ENCODE measurements at regions not wholly inside any gene's neighbourhood (a gene's known extent, or its start where the extent isn't known, plus 50 kb on each side); places are given as distances from the start of the nearest gene placed in this dataset.

GRCh38 chr6:121925534-121926255, 473.8 kb upstream of the HSF2 start:
- Histone ChIP-seq H3K9me3 (ENCODE audit: control insufficient read depth, insufficient read depth, low read length) (no peaks in the 10 kb centered on the region), H3K4me3 (ENCODE audit: low read depth, low read length) (no peak overlapping the region), H3K27ac (ENCODE audit: low read depth, low read length) (no peak overlapping the region), H3K27me3 (ENCODE audit: control insufficient read depth, insufficient read depth, low read length) (no peaks in the 10 kb centered on the region)
- ChIA-PET POLR2A (no interaction called here), CTCF (no interaction called here)
- no peak for TF ChIP-seq CTCF (IDR thresholded peaks at IDR 0.05; ENCODE audit: low read depth, low read length)
- no peak for DNase-seq (ENCODE audit: low read depth, low spot score)

GRCh38 chr6:121929301-121929700, 470.2 kb upstream of the HSF2 start:
- Histone ChIP-seq H3K4me3 (ENCODE audit: low read depth, low read length) (no peak overlapping the region), H3K9me3 (ENCODE audit: control insufficient read depth, insufficient read depth, low read length) (no peaks in the 10 kb centered on the region), H3K27ac (ENCODE audit: low read depth, low read length) (no peak overlapping the region), H3K27me3 (ENCODE audit: control insufficient read depth, insufficient read depth, low read length) (no peaks in the 10 kb centered on the region)
- POLR2A ChIA-PET, result no interaction called here
- no peak for DNase-seq (ENCODE audit: low read depth, low spot score)
- CTCF ChIA-PET, result interaction anchor here (1.7 kb wide), 1 partner anchor 499 kb away, joined by 5 read pairs; no protein-coding TSS in a partner anchor
- TF ChIP-seq CTCF (IDR thresholded peaks at IDR 0.05; ENCODE audit: low read depth, low read length), result no peak

GRCh38 chr6:121932076-121932991, 467.1 kb upstream of the HSF2 start:
- H3K27ac ChIP-seq (ENCODE audit: low read depth, low read length), result peak overlapping the region; percentile 33
- DNase-seq (ENCODE audit: low read depth, low spot score), result peak; percentile 82
- H3K4me3 ChIP-seq (ENCODE audit: low read depth, low read length), result peak overlapping the region; percentile 17; the same call in 1 of the 2 replicates
- ChIA-PET CTCF (interaction anchor here (1.0 kb wide), 1 partner anchor 10 kb away, joined by 5 read pairs; no protein-coding TSS in a partner anchor), POLR2A (interaction anchor here (0.5 to 0.9 kb wide), 2 partner anchors 10 to 50 kb away, joined by 4 read pairs; no protein-coding TSS in a partner anchor)
- no peak for TF ChIP-seq CTCF (IDR thresholded peaks at IDR 0.05; ENCODE audit: low read depth, low read length)
- no peaks in the 10 kb centered on the region for H3K9me3 ChIP-seq (ENCODE audit: control insufficient read depth, insufficient read depth, low read length)
- no peaks in the 10 kb centered on the region for H3K27me3 ChIP-seq (ENCODE audit: control insufficient read depth, insufficient read depth, low read length)

GRCh38 chr6:121934451-121934850, 465.0 kb upstream of the HSF2 start:
- TF ChIP-seq CTCF (IDR thresholded peaks at IDR 0.05; ENCODE audit: low read depth, low read length), result no peak
- ChIA-PET POLR2A (no interaction called here), CTCF (no interaction called here)
- Histone ChIP-seq H3K4me3 (ENCODE audit: low read depth, low read length) (no peak overlapping the region), H3K27me3 (ENCODE audit: control insufficient read depth, insufficient read depth, low read length) (no peaks in the 10 kb centered on the region), H3K9me3 (ENCODE audit: control insufficient read depth, insufficient read depth, low read length) (no peaks in the 10 kb centered on the region), H3K27ac (ENCODE audit: low read depth, low read length) (no peak overlapping the region)
- no peak for DNase-seq (ENCODE audit: low read depth, low spot score)

GRCh38 chr6:121940728-121941127, 458.7 kb upstream of the HSF2 start:
- DNase-seq (ENCODE audit: low read depth, low spot score), result no peak
- Histone ChIP-seq H3K4me3 (ENCODE audit: low read depth, low read length) (no peak overlapping the region), H3K27ac (ENCODE audit: low read depth, low read length) (no peak overlapping the region), H3K9me3 (ENCODE audit: control insufficient read depth, insufficient read depth, low read length) (no peaks in the 10 kb centered on the region), H3K27me3 (ENCODE audit: control insufficient read depth, insufficient read depth, low read length) (no peaks in the 10 kb centered on the region)
- TF ChIP-seq CTCF (IDR thresholded peaks at IDR 0.05; ENCODE audit: low read depth, low read length), result no peak
- POLR2A ChIA-PET, result no interaction called here
- CTCF ChIA-PET, result no interaction called here

Data from AG04450 (cell line).